GM21423 (cell line): ENCODE measurements at regions not wholly inside any gene's neighbourhood (a gene's known extent, or its start where the extent isn't known, plus 50 kb on each side); places are given as distances from the start of the nearest gene placed in this dataset.
A peak's percentile ranks its signal among the peaks of the same experiment; 100 is the strongest.
"Not testable (repeated sequence)": the region's sequence is repeated elsewhere in the genome, so short reads cannot be mapped to it uniquely, and the experiment has no call there.

Experiments used
- ATAC-seq: cut with Tn5 transposase; IDR thresholded peaks from one replicate; pipeline ENCODE4 v1.9.1; 2021; ENCODE audit warnings: mild to moderate bottlenecking, moderate library complexity; ENCODE audit not compliant: unreplicated experiment

DNA sequence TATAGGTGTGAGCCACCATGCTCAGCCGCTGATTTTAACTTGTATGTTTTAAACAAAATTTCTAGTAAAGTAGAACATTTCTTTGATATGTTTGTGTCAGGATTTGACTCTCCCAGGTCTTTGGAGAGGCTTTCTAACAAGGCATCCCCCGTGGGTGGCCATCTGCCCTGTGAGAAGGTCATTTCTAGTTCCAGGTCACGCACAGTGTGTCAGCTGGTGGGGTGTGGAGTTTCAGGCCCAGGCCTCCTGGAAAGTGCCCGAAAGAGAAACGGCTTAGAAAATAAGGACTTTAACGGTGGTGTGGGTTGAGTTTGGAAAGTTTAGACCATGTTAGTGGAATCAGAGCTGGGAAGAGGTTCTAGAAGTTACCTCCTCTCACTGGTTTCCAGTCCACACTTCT is 61.0 kb downstream of the SPDYE17 start:
- not testable (repeated sequence) for ATAC-seq

- not testable (repeated sequence) for ATAC-seq
Observed at GRCh38 chr7:76969892-76970291, 62.3 kb downstream of the SPDYE17 start.

- ATAC-seq, result not testable (repeated sequence)
Observed at GRCh38 chr7:76965731-76966548, 66.2 kb downstream of the SPDYE17 start.

- not testable (repeated sequence) for ATAC-seq
Observed at GRCh38 chr7:76964050-76964449, 68.1 kb downstream of the SPDYE17 start.

DNA sequence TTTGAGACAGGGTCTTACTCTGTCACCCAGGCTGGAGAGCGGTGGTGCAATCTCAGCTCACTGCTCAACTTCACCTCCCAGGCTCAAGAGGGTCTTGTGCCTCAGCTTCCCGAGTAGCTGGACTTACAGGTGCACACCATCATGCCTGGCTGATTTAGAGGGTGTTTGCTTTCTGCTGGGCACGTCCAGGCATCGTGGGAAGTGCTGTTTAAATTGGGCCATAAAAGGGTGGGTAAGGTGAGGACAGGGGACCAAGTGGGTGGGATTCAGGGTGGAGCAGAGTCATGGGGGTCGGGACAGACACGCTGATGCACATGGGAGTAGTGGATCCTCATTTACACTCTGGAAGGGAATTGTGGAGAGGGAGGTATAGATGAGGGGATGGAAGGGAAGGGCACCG is 69.1 kb downstream of the SPDYE17 start:
- not testable (repeated sequence) for ATAC-seq

- ATAC-seq, result not testable (repeated sequence)
Observed at GRCh38 chr7:76960400-76960986, 71.7 kb downstream of the SPDYE17 start.

DNA sequence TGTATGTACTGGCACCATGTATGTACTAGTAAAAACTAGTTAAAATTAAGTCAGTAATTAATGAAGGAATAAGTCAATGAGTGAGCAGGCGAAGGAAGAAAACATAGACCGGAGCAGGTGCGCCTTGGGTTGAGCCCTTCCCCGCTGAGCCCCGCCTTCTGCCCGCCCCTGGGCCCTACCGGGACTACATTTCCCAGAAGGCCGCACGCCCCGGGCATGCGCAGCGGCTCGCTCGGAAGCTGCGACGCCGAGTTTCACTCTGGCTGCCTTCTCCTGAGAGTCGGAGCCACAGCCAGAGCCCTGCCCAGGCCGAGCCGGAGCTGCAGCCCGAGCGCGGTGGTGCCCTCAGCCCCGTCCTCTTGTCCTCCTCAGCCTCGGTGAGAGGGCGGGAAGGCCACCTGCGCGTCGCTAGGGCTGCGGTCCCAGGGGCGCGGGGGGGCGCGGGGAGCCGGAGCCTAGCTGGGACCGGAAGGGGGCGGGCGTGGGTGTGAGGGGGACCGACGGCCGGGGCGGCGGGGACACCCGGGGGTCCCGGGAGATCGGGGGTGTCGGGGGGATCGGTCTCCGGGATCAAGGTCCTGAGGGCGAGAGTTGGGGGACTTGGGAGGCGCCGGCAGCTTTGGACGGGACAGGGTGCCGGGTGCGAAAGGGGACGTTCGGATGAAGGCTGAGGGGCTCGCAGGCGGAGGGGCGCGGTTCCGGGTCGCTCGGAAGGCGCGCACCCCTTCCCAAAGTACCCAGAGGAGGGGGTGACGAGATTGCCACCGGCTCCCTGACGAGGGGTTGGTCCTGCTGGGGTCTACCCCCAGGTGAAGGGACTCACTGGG is 72.4 kb downstream of the SPDYE17 start:
- ATAC-seq, result peak; percentile 99

GRCh38 chr7:76956531-76956930 is 75.6 kb downstream of the SPDYE17 start:
- ATAC-seq, result not testable (repeated sequence)

GRCh38 chr7:76955124-76955523 is 77.0 kb downstream of the SPDYE17 start:
- ATAC-seq, result not testable (repeated sequence)

DNA sequence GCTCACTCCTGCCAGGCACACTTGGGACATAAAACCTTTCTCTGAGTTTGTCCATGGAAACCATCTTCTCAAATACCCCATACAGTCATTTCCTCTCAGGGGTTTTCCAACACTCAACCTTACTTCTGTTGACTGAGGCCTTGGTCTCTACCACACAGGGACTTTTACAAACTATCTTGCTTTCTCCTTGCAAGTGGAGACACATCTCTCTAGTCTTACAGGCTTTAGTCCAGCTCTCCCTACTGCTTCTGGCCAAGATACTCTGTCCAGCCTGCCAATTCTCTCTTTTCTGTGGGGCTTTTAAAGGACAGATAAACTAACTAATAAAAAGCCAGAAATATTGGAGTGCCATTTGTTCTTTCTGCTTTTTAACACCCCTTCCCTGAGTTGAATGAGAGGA is 87.6 kb downstream of the SPDYE17 start:
- ATAC-seq, result not testable (repeated sequence)

GRCh38 chr7:76941809-76942765 is 90.1 kb downstream of the SPDYE17 start:
- ATAC-seq, result not testable (repeated sequence)

DNA sequence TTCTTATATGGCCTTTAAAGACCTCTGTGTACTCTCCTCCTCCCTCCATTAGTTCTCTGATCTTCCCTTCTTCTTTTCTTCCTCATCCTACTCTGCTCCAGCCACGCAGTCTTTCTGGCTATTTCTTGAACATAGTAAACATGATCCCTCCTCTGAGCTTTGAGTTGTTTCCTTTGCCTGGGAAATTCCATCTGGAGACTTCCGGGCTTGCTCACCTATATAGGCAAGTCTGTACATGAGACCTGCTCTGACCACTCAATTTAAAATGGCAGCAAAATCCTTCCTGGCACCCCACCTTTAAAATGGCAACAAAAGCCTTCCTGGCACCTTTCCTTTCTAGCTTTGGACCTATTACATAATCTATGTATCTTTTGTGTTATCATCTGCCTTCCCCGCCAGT is 94.4 kb downstream of the SPDYE17 start:
- not testable (repeated sequence) for ATAC-seq

- not testable (repeated sequence) for ATAC-seq
Observed at GRCh38 chr7:76937330-76937729, 94.8 kb downstream of the SPDYE17 start.

GRCh38 chr7:76936346-76936745 is 95.8 kb downstream of the SPDYE17 start:
- ATAC-seq, result not testable (repeated sequence)

- not testable (repeated sequence) for ATAC-seq
Observed at GRCh38 chr7:76934711-76935110, 97.5 kb downstream of the SPDYE17 start.

GRCh38 chr7:76932957-76933356 is 99.2 kb downstream of the SPDYE17 start:
- peak; percentile 62 for ATAC-seq

GRCh38 chr7:76931441-76931840 is 100.7 kb downstream of the SPDYE17 start:
- ATAC-seq, result not testable (repeated sequence)

DNA sequence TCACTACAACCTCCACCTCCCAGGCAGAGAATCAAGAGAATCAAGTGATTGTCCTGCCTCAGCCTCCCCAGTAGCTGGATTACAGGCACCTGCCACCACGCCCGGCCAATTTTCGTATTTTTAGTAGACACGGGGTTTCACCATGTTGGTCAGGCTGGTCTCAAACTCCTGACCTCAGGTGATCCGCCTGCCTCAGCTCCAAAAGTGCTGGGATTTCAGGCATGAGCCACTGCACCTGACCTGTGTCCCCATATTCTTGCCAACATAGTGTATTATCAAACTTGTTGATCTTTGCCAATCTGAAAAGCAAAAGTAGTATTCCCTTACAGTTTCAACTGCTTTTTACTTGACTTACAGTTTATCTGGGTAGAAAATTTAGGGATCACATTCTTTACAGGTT is 101.7 kb downstream of the SPDYE17 start:
- not testable (repeated sequence) for ATAC-seq

DNA sequence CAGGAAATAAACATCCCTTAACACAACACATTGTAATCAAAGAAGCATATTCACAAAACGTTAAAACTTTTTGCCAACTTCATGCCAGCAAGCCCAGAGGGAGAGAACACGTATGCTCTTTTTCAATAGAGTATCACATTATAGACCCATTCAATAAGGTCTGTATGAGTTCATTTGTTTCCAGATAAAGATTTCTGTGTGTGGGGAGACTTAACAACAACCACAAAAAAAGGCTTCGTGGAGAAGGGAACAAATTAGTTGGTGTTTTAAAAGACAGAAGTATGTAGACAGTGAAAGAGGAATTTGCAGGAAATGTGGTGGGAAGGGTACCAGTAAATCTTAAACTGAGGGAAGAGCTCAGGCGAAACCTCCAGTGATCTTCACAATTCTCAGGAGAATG is 103.4 kb downstream of the SPDYE17 start:
- ATAC-seq, result not testable (repeated sequence)

- ATAC-seq, result not testable (repeated sequence)
Observed at GRCh38 chr7:76927741-76928393, 104.3 kb downstream of the SPDYE17 start.
